HG02798 (cell line): ENCODE measurements at regions not wholly inside any gene's neighbourhood (a gene's known extent, or its start where the extent isn't known, plus 50 kb on each side); places are given as distances from the start of the nearest gene placed in this dataset.
"Not testable (repeated sequence)": the region's sequence is repeated elsewhere in the genome, so short reads cannot be mapped to it uniquely, and the experiment has no call there.

ENCODE experiments used
- ATAC-seq: cut with Tn5 transposase; IDR thresholded peaks from one replicate; pipeline ENCODE4 v1.9.1; 2021; ENCODE audit warnings: mild to moderate bottlenecking; ENCODE audit not compliant: unreplicated experiment, poor library complexity

DNA sequence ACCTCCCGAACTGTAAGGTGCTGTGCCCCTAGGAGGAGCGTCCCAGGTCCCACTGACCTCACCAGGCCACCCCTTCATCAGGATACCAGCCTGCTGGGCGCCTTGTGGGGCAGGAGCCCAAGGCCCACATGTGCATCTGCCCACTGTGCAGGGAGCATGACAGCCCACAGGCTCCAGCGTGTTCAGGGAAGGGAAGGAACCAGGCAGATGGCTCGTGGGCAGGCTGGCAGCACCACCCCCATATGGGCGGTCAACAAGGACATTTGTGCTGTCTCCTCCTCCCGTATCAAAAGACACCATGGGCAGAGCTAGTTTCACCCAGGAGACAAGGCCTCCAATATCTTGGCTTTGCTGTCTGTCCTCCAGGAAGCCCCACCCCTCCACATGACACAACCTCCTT lies 85.5 kb upstream of the PPP1R26 start:
- no peak for ATAC-seq

DNA sequence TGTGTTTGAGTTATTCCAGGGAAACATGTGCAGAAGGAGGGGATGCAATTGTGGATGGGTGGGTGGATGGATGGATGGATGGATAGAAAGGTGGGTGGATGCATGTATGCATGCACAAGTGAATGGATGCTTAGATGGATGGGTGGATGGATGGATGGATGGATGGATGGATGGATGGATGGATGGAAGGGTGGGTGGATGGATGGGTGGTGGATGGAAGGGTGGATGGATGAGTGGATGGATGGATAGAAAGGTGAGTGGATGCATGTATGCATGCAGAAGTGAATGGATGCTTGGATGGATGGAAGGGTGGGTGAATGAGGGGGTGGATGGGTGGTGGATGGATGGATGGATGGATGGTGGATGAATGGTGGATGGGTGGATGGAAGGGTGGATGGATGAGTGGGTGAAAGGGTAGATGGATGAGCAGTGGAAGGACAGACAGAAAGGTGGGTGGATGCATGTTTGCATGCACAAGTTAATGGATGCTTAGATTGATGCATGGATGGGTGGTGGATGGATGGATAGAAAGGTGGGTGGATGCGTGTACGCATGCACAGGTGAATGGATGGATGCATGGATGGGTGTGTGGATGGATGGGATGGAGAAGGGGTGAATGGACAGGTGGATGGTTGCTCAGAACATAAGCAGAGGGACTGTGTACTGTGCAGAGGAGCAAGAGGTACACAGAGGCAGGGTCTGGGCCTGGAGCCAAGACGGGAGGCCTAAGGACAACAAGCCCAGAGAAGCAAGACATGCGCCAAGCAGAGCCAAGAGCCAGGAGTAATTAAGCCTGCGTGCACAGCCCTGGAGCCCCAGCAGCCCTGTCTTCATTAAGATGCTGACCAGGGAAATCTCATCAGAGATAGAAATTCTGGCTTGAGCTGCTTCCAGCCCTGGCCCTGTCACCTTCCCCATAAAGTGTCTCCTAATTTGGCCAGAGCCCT lies 84.6 kb upstream of the PPP1R26 start:
- no peak for ATAC-seq

DNA sequence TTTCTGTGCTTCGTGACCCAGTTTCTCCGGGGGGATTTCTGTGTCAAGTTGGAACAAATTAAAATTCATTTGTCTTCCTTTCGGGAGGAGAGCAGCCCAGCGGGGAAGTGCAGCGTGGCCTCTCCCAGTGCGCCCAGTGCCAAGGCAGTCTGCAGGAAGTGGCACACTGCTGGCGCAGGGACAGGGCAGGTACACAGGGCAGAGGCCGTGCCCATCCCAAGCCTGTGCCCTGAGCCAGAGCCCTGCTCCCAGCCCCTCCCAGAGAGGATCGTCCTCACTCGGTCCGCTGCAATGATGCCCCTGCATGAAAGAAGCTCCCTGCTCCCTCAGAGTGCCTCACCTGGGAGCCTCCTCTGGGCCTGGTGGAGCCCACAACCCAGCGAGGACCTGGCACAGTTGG lies 82.4 kb upstream of the PPP1R26 start:
- ATAC-seq: no peak

DNA sequence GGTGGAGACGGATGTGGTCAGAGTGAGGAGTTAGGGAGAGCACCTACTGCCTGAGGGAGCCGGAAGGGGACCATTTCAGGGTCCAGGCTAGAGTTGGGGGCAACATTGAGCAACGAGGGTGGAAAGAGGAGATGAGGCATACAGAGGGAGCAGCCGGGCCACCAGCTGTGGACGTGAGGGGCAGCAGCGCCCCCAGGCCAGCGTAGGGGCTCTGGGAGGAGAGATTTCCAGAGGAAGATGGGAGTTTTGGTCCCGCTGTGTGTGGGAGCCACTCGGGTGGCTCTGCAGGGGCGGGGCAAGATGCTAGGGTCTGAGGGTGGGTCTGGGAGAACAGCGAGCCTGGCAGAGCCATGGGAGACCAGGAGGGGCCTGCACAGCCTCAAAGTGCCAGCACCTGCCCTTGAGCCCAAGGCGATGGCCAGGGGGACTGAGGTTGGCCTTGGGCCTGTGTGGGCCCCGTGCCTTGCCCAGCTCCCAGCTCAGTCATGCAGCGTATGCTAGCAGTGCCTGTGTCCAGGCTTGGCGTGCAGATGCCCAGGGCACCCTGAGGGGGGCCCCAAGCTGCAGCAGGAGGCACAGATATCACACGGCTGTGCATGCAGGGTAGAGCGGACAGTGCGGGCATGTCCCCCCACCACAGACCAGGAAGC lies 80.5 kb upstream of the PPP1R26 start:
- ATAC-seq: no peak

DNA sequence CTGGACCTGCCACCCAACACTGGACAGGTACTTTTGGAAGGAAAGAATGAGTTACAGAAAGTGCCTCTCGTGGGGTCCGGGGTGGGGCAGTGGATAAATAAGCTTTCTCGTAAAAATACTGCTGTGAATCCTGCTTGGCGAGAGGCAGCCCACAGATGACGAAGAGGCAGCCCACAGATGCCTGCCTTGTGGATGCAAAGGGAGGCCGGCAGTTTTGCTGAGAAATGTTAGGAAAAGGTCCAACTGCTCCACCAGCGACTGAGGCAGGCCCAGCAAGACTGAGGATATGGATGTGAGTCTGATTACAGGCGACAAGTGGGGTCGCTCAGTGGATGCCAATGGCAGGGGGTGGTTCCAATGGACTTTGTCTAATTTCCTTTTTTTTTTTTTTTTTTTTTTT lies 79.1 kb upstream of the PPP1R26 start:
- no peak for ATAC-seq

DNA sequence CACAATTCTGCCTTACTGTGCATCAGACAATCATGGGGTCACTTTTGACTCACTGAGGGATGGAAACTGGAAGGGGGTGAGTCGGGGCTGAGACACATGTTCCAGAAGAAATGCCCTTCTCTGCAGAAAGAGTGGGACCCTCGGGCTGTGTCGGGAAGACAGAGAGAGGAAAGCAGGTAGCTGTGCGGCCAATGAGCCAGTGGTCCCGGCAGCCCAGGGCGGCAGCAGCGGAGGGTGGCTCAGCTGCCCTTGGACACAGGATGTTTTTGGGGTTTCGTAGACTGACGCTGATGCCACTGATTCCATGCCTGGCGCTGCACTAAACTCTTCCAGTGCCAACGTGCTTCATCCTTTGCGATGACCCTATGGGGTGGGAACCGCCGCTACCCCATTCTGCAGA lies 78.4 kb upstream of the PPP1R26 start:
- no peak for ATAC-seq

DNA sequence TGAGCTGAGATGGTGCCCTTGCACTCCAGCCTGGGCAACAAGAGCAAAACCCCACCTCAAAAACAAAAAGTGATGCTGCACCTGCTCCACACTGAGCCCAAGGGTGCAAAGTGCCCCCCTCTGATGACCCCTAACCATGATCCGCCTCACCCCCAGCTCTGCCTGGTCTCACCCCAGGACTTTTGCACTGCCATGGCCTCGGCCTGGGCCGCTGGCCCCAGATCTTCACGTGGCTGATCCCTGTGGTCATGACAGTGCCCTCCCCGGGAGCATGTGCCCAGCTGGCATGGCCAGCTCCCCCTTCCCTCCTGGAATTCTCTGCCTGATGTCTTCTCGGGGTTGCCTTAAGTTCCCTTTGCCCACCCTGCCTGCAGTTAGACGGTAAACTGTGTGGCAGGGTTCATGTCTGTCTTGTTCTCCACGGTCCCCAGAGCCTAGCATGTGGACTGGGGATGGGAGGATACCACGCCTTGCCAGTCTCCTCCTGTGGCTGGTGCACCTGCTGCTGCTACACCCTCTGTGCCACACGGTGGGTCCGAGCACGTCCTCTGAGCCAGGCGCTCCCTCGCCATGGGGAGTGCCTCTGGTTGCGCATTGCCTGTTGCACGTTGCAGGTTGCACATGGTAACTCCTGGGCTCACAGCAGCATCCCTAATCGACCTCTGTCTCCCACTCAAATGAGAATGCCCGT lies 77.4 kb upstream of the PPP1R26 start:
- no peak for ATAC-seq

DNA sequence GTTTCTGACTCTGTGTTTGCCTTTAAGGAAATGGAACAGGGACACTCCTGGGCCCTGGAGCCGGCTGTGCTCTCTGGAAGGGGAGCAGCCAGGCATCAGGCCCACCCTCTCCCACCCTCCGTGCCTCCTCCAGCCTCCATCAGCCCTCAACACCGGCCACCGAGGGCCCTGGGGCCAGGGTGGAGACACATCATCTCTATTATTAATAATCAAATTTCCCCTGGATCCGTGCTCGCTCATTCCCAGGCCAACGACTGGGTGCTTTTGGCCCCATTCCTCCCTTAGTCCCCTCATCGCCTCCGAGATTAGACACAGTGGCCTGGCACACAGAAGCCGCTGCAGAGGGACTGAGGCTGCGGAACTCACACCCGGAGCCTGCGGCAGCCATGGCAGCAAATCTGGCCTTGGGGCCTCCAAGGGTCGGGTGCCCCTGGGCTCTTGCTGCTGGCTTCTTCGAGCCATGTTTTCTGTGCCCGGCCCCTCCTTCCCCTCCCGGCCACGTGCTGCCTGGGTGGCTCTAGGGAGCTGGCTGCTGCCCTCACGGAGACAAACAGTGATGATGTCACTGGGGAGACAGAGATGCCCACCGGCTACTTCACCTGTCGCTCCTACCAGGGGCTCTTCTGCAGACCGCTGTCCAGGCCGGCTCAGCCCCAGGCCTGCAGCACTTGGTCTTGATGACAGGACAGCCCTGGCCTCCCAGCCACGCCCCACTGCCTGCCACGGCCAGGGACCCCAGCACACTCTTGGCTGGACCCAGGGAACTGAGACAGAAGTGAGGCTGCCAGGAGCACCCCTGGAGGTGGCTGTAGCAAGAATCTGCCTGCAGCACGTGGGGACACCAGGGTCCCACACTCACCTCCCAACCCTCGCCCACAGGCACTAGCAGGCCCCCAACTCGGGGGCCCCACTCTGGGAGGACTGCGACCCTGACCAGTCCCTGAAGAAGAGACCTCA lies 76.6 kb upstream of the PPP1R26 start:
- no peak for ATAC-seq

DNA sequence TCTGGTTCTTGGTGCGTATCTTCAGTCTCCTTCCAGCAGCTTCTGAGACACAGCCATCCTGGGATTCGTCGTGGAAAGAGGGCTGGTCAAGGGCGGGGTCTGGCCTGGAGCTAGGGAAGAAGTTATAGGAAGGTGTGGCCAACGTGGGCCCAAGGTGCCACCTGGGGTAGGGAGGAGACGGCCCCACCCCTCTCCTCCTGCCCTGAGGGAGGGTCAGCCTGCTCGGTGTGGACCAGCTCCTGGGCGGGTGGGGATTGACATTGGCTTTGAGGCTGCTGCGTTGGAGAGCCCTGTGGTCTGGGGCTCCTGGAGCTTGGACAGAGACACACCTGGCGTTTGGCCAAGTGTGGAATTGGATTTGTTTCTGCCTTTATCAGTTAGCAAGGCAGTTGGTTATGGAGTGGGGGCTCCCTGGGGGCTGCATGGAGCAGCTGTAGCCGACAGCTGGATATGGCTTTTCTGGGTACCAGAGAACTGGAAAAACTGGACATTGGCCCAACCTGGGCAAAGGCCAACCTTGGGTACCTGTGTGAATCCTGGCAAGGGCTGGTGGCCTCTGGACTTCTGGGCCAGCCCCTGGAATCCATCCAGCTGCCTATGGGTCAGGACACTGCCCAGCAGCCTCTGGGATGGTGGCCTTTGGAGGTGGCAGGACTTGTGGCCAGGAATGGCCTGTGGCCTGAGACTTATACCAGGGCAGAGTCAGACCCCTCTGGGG lies 75.7 kb upstream of the PPP1R26 start:
- no peak for ATAC-seq

DNA sequence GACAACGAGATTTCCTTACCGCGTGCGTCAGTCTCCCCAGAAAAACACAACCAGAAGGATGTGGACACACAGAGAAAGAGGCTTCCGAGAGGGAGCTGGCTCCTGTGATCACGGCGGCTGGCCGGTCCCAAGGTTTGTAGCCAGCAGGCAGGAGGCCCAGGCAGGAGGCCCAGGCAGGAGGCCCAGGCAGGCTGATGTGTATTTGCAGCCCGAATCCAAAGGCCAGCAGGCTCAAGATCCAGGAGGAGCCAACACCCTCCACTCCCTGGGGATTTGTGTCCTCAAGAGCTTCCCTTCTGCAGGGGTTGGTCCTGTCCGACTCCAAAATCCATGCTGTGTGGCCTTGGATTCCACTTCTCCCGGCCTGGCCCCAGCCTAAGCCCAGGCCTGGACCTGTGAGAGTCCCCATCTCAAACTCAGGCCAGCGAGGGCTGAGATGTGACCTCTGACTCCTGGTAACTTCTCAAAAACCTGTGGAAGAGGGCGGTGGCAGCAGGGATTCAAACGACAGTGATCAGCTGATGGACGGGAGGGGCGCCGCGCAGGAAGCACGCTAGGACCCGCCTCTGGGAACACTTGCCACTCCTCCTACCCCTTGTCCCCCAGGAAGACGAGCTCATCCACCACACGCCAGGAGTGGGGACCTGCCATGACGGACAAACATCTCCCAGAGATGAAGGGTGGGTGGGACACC lies 75.0 kb upstream of the PPP1R26 start:
- ATAC-seq: no peak

DNA sequence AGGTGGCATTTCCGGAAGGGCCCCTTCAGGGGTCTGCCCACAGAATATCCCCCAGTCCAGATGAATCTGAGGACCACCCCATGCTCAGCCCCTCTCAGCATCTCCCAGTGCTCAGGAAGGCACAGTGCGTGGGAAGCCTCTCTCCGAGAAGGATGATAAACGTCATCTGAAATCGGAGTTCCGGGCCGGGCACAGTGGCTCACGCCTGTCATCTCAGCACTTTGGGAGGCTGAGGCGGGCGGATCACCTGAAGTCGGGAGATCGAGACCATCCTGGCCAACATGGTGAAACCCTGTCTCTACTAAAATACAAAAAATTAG lies 74.5 kb upstream of the PPP1R26 start:
- not testable (repeated sequence) for ATAC-seq

DNA sequence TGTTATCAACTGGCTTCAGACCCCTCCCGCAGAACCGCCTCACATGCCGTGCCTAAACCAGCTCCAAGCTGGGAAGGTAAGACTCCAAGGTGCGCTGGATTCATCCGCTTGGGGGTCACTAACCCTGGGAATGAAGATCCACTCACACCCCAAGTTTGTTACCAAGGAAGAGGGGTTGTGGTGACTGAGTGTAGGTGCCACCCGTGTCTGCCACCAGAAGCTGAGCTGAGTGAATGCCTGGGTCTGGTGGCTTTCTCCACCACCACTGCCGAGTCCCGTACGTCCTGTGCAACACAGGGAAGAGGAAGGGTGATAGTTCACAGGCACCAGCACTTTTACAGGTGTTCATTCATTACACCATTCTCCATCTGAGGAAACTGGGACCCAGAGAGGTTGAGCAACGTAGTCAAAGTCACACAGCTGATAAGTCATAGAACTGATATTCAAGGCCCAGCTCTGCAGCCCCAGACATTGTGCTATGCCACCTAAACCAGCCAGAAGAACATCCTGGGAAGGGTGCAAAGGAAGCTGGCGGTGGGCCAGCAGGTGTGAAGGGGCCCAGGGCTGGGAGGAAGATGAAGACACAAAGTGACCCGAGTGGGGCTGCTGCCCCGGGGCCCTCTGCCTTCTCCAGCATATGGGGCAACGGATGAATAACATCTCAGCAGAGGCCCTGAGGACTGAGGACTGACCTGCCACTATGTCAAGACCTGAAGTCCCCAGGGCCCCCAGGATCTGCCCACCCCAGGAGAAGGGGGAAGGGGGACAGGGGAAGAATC lies 70.9 kb upstream of the PPP1R26 start:
- no peak for ATAC-seq

DNA sequence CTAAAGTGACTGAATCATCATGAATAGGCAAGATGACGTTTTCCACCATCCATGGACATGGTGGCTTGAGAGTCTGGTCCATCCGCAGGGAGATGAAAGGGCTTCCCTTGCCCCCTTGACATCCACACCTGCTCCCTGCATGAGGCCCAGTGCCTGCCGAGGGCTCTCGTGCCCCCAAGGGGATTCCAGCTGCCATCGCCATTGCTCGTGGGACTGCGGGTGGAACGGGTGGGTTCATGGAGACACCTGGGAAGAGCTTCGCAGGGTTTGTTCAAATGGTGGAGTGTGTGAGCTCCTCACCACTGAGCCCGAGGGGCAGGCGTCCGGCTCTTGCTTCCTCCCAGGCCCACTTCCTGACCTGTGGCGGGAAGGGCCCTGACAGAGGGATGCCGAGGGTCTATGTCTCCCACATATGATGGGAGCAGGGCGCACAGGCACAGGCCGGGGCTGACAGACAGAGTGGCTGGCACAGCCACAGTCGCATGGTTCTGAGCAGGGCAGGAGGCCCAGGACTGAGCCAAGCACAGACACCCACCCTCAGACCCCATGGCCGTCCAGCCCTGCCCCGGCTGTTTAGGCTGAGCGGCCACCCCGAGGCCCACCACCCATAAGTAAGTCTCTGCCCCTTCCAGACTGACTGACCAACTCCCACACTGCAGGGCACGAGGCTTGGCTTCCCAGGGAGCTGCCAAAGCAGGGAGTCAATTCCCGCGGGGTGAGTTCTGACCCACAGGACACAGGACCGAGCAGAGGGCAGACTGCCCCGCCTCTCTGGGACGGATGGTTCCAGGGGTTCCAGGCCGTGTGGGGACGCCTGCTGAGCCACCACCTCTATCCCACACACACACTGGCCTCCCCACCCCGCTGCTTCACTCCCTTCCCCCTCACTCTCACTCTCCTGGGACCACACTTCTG lies 70.0 kb upstream of the PPP1R26 start:
- ATAC-seq: no peak

DNA sequence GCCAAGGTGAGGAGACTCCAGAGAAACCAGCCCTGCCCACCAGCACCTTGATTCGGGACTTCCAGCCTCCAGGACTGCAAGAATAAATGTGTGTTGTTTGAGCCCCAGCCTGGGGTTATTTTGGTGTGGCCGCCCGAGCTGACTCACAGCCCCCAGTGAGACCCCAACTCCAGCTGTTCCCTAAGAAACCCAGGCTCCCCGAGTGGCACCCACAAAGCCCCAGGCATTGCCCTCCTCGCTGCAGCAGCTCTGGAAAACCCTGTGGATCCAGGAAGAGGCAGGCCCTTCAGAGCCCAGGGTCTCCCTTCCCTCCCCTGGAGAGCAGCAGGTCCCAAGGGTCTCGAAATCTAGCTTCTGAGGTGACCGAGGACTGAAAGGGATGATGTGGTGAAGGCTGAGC lies 69.2 kb upstream of the PPP1R26 start:
- no peak for ATAC-seq

DNA sequence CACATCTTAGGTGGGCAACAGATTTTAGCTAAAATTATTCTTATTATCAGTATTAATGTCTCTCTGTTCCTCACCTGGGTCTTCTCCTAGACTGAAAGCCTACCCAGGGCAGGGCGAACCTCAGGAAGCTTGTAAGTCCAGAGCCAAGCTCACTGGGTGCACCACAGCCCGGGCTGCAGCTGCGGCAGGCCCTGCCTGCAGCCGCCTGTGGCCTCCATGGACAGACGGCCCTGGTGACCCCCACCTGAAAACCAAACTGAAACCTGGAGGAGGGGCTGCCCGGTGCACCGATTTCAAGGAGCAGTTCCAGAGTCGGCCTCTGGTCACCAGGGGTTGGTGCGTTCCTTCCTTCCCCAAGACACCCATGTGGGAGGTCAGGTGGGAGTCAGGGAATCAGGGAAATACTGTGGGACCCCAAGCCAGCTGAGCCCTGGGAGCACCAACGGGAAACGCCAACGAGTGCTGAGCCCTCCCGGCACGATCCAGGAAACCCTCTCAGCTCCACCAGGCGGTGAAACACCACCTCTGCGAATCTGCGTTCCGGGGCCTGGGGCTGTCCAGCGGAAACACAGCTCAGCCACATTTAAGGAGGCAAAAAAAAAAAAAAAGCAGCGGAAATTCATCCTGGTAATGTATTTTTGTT lies 68.6 kb upstream of the PPP1R26 start:
- ATAC-seq: no peak

DNA sequence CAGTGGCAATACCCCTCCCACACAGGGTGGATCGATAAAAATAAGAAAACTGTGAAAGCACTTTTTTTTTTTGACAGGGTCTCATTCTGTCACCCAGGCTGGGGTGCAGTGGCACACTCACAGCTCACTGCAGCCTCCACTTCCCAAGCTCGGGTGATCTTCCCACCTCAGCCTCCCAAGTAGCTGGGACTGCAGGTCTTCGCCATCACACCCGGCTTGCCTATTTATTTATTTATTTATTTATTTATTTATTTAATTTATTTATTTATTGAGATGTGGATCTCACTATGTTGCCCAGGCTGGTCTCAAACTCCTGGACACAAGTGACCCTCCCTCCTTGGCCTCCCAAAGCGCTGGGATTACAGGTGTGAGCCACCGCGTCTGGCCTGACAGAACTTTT lies 68.0 kb upstream of the PPP1R26 start:
- ATAC-seq: not testable (repeated sequence)
